ENCODE measurements at regions not wholly inside any gene's neighbourhood (a gene's known extent, or its start where the extent isn't known, plus 50 kb on each side); places are given as distances from the start of the nearest gene placed in this dataset.

DNA sequence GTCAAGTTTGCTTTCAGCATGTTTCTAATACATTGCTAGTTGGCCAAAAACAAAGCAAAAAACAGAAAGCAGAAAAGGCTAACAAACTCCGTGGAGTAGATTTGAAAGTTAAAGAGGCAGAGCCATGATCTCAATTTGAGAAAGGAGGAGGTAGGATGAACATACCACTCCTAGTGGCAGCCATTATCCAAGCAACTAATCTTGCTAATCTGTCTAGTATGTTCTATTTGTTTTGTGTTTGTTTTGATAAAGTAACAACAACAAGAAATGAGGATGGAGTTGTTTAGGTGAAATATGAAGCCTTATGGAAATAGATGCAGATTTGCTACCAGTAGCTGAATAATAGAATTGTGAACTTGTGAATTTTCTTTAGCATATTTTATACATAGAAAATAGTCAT lies 295.5 kb upstream of the PRDM1 start:
- TF ChIP-seq, protein P1, sequence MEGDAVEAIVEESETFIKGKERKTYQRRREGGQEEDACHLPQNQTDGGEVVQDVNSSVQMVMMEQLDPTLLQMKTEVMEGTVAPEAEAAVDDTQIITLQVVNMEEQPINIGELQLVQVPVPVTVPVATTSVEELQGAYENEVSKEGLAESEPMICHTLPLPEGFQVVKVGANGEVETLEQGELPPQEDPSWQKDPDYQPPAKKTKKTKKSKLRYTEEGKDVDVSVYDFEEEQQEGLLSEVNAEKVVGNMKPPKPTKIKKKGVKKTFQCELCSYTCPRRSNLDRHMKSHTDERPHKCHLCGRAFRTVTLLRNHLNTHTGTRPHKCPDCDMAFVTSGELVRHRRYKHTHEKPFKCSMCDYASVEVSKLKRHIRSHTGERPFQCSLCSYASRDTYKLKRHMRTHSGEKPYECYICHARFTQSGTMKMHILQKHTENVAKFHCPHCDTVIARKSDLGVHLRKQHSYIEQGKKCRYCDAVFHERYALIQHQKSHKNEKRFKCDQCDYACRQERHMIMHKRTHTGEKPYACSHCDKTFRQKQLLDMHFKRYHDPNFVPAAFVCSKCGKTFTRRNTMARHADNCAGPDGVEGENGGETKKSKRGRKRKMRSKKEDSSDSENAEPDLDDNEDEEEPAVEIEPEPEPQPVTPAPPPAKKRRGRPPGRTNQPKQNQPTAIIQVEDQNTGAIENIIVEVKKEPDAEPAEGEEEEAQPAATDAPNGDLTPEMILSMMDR (IDR thresholded peaks at IDR 0.05; ENCODE audit: insufficient read depth, low read length, poor library complexity, severe bottlenecking), result no peak
- no peak overlapping the region for H3K4me3 ChIP-seq (ENCODE audit: low read depth, low read length)
- H3K27me3 ChIP-seq (ENCODE audit: control insufficient read depth, insufficient read depth, low read length), result no peaks in the 10 kb centered on the region
- H3K36me3 ChIP-seq (ENCODE audit: control insufficient read depth, insufficient read depth, low read length), result no peaks in the 10 kb centered on the region
- no peak for DNase-seq (ENCODE audit: low read depth)

DNA sequence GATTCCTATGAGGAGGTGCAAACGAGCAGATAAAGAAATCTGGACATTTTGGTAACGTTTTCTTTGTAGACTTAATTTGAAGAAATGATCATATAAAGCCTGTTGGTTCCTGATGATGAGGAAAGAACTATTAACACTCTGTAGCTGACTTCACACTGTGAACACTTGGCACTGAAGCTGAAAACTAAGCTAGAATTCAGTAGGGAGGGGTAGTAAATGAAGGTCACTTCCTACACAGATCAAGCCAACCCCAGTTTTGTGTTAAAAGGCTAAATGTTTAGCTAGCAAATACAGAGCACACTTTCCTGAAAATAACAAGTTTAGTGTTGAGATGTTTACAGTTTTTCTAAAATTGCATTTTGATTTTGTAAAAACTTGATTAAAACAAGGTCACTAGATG lies 296.2 kb upstream of the PRDM1 start:
- H3K36me3 ChIP-seq (ENCODE audit: control insufficient read depth, insufficient read depth, low read length), result no peaks in the 10 kb centered on the region
- DNase-seq (ENCODE audit: low read depth), result no peak
- no peaks in the 10 kb centered on the region for H3K27me3 ChIP-seq (ENCODE audit: control insufficient read depth, insufficient read depth, low read length)
- TF ChIP-seq, protein P1 (IDR thresholded peaks at IDR 0.05; ENCODE audit: insufficient read depth, low read length, poor library complexity, severe bottlenecking), result no peak
- no peak overlapping the region for H3K4me3 ChIP-seq (ENCODE audit: low read depth, low read length)

DNA sequence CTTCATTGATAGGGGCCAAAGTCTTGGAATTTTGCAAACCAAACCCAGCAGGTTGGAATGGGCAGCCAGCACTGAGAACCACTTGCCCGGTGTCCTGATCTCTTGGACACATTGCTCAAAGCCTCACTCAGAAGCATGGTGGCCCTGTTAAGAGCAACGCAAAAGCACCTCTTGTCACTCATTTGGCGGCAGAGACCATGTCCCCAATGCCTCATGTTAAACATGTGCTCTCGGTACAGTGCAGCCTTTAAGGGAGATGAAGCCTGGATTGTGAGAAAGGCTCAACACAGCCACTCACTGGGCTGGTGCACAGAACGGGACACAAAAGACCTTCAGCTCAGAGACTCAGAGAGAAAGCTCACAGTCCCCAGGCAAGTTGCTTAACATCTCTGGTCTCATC lies 298.4 kb upstream of the PRDM1 start:
- TF ChIP-seq, protein P1 (IDR thresholded peaks at IDR 0.05; ENCODE audit: insufficient read depth, low read length, poor library complexity, severe bottlenecking), result no peak
- no peaks in the 10 kb centered on the region for H3K36me3 ChIP-seq (ENCODE audit: control insufficient read depth, insufficient read depth, low read length)
- H3K4me3 ChIP-seq (ENCODE audit: low read depth, low read length), result no peak overlapping the region
- H3K27me3 ChIP-seq (ENCODE audit: control insufficient read depth, insufficient read depth, low read length), result no peaks in the 10 kb centered on the region
- no peak for DNase-seq (ENCODE audit: low read depth)

DNA sequence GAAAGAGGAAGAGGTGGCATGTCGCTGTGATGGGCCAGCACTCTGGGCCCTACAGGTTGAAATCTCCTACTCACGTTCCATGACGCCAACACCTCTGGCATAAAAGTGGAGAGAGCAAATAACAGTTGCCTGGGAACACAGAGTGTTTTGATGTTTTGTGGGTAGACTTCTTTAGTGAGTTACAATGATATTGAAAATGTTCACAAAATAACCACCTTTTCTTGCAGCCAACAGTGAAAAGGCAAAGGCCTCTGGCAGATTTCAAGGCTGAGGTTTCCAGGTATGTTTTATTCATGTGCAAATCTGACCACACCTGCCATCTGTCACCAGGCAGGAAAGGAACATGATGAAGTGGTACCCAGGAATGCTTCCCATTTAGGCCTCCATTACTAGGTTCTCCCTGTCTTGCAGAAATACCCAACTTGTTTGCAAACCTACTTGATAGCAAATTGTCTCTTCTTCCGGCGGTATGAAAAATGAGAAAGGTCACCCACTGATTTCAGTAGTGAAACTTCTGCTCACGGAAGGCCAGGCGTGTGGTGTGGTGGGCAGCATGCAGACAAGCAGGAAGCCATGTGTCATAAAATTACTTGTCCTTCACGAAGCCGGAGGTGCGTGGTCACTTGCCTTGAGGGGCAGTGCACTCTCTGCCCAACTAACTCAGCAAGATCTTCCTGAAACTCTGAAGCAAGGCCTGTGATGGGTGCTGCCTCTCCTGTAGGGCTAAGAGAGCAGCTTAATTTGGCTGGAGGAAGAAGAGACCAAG lies 299.1 kb upstream of the PRDM1 start:
- TF ChIP-seq, protein P1 (IDR thresholded peaks at IDR 0.05; ENCODE audit: insufficient read depth, low read length, poor library complexity, severe bottlenecking), result no peak
- Histone ChIP-seq H3K27me3 (ENCODE audit: control insufficient read depth, insufficient read depth, low read length) (no peaks in the 10 kb centered on the region), H3K4me3 (ENCODE audit: low read depth, low read length) (no peak overlapping the region), H3K36me3 (ENCODE audit: control insufficient read depth, insufficient read depth, low read length) (no peaks in the 10 kb centered on the region)
- no peak for DNase-seq (ENCODE audit: low read depth)

DNA sequence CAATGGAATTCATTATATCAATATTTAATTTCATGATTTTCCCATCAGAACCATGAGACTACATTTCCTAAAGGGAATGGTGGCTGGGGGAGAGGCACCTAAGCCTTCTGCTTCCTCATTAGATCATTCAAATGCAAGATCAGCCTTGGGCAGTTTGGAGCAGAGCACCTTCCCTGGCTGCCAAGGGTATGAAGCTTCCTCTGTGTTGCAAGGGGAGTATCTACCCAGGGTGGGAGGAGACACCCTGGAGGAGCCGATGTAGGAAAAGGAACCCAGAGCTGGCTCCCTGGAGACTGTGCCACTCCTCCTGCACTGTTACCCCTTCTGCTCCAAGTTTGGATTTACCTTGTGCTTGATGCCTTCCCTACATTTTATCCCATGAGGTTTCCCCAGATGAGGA lies 299.7 kb upstream of the PRDM1 start:
- Histone ChIP-seq H3K4me3 (ENCODE audit: low read depth, low read length) (no peak overlapping the region), H3K36me3 (ENCODE audit: control insufficient read depth, insufficient read depth, low read length) (no peaks in the 10 kb centered on the region), H3K27me3 (ENCODE audit: control insufficient read depth, insufficient read depth, low read length) (no peaks in the 10 kb centered on the region)
- no peak for DNase-seq (ENCODE audit: low read depth)
- TF ChIP-seq, protein P1 (IDR thresholded peaks at IDR 0.05; ENCODE audit: insufficient read depth, low read length, poor library complexity, severe bottlenecking), result no peak
